H1 (cell line): ENCODE measurements at regions not wholly inside any gene's neighbourhood (a gene's known extent, or its start where the extent isn't known, plus 50 kb on each side); places are given as distances from the start of the nearest gene placed in this dataset.
"Not testable (repeated sequence)": the region's sequence is repeated elsewhere in the genome, so short reads cannot be mapped to it uniquely, and the experiment has no call there.

ENCODE experiments used
- HDAC2 ChIP-seq, 2 experiments: fragments of 300-600 bp in 1 of 2; sonication (generic) in 1 of 2; IDR thresholded peaks; 2 replicates each; pipeline ENCODE4 v1.6.1; 2011 to 2012; ENCODE audit warnings: low read depth in 2 of 2, low read length in 2 of 2, mild to moderate bottlenecking in 2 of 2, moderate library complexity in 2 of 2, borderline replicate concordance in 1 of 2, inconsistent platforms in 1 of 2
- TF ChIP-seq, protein P1 (sequence below), 3 experiments: IDR thresholded peaks; 1 replicate in 2 of 3; 2 replicates in 1 of 3; pipeline versions ENCODE4 v1.5.1 to v1.6.1; 2011; ENCODE audit warnings: low read length in 3 of 3, mild to moderate bottlenecking in 3 of 3, inconsistent platforms in 2 of 3, low read depth in 1 of 3, moderate library complexity in 1 of 3; ENCODE audit not compliant: insufficient read depth in 1 of 3; ENCODE audit errors: control extremely low read depth in 1 of 3

DNA sequence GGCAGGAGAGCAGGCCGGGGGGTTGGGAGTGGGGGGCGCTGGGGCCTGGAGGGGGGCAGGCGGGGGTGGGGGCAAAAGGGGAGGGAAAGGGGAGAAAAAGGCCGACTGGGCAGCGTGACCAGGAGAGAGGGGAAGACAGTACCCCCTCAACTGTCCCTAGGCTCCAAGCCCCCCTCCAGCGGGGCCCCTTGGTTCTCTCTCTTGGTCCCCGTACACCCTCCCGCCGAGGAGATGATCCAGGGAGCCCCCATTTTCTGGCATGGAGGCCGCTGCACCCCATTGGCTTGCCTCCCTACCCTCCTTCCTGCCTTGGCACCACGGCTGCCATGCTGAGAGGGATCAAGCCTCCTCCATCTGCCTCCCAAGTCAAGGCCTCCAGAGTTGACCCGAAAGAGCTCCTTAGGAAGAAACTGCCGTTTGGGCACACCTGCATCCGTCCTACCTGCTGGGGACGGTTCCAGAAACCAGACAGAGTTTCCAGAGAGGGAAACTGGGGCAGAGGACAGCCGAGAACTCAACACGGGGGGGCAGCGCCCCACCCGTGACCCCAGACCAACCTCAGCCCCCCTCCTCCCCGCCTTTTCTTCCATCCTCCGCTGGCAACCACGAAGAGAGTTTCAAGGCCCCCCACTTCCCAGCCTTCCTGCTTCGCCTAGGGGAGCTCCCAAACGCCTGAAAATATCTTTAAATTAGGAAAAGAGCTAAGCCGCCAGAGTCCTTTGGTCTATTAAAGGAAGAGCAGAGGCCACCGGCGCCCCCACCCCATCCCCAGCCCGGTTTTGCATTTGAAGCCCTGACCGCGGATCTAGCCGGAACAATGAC, 155.9 kb downstream of the CRLF3 start:
- TF ChIP-seq, protein P1, sequence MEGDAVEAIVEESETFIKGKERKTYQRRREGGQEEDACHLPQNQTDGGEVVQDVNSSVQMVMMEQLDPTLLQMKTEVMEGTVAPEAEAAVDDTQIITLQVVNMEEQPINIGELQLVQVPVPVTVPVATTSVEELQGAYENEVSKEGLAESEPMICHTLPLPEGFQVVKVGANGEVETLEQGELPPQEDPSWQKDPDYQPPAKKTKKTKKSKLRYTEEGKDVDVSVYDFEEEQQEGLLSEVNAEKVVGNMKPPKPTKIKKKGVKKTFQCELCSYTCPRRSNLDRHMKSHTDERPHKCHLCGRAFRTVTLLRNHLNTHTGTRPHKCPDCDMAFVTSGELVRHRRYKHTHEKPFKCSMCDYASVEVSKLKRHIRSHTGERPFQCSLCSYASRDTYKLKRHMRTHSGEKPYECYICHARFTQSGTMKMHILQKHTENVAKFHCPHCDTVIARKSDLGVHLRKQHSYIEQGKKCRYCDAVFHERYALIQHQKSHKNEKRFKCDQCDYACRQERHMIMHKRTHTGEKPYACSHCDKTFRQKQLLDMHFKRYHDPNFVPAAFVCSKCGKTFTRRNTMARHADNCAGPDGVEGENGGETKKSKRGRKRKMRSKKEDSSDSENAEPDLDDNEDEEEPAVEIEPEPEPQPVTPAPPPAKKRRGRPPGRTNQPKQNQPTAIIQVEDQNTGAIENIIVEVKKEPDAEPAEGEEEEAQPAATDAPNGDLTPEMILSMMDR (IDR thresholded peaks at IDR 0.05; ENCODE audit: control extremely low read depth in 1 of 3, insufficient read depth in 1 of 3, low read depth in 1 of 3, low read length in 3 of 3) = not testable (repeated sequence)
- not testable (repeated sequence) for TF ChIP-seq HDAC2 (IDR thresholded peaks at IDR 0.05; ENCODE audit: borderline replicate concordance in 1 of 2, low read depth in 2 of 2, low read length in 2 of 2)
